Neuronal stem cell (in vitro differentiated cells): ENCODE measurements at regions not wholly inside any gene's neighbourhood (a gene's known extent, or its start where the extent isn't known, plus 50 kb on each side); places are given as distances from the start of the nearest gene placed in this dataset.

Experiments used
- DNase-seq: peaks from one replicate; pipeline ENCODE4 v3.0.0-alpha.2; 2013; ENCODE audit warnings: low spot score
- H2AFZ ChIP-seq: one replicate; pipeline ENCODE4 v1.6.1; 2013; ENCODE audit warnings: mild to moderate bottlenecking, low read length, inconsistent platforms
- H2AK5ac ChIP-seq: 2 replicates; pipeline ENCODE4 v1.6.1; 2013; ENCODE audit warnings: low read depth, mild to moderate bottlenecking, inconsistent platforms, low read length, moderate library complexity, mixed read lengths
- H2BK120ac ChIP-seq: 2 replicates; pipeline ENCODE4 v1.6.1; 2013; ENCODE audit warnings: low read depth, mild to moderate bottlenecking, inconsistent platforms, low read length, moderate library complexity, mixed read lengths
- H2BK12ac ChIP-seq: one replicate; pipeline ENCODE4 v1.6.1; 2013; ENCODE audit warnings: low read length, inconsistent platforms
- H2BK15ac ChIP-seq: 2 replicates; pipeline ENCODE4 v1.6.1; 2013; ENCODE audit warnings: mild to moderate bottlenecking, low read length, inconsistent platforms, mixed read lengths
- H2BK5ac ChIP-seq: one replicate; pipeline ENCODE4 v1.6.1; 2013; ENCODE audit warnings: inconsistent platforms, mild to moderate bottlenecking, low read length, moderate library complexity
- H3K14ac ChIP-seq: one replicate; pipeline ENCODE4 v1.6.1; 2013; ENCODE audit warnings: low read length, inconsistent platforms
- H3K18ac ChIP-seq: 2 replicates; pipeline ENCODE4 v1.6.1; 2013; ENCODE audit warnings: low read length, inconsistent platforms
- H3K23ac ChIP-seq: 2 replicates; pipeline ENCODE4 v1.6.1; 2013; ENCODE audit warnings: low read depth, mild to moderate bottlenecking, mixed read lengths, low read length, inconsistent platforms; ENCODE audit not compliant: poor library complexity
- H3K27ac ChIP-seq: replicated peaks from 3 replicates; pipeline ENCODE4 v1.5.1; 2013; ENCODE audit warnings: low read length, inconsistent platforms
- H3K27me3 ChIP-seq, 3 experiments: 2 replicates each; pipeline ENCODE4 v1.6.1; 2013; ENCODE audit warnings: low read length in 3 of 3, mild to moderate bottlenecking in 2 of 3, inconsistent platforms in 1 of 3, low read depth in 1 of 3, mixed read lengths in 1 of 3, moderate library complexity in 1 of 3; ENCODE audit not compliant: control insufficient read depth in 3 of 3, insufficient read depth in 3 of 3
- H3K36me3 ChIP-seq, 2 donors: replicated peaks in 1 of 2; 2 replicates each; pipeline ENCODE4 v1.6.1; 2013; ENCODE audit warnings: low read length in 2 of 2; ENCODE audit not compliant: control insufficient read depth in 2 of 2, insufficient read depth in 2 of 2
- H3K4ac ChIP-seq: 2 replicates; pipeline ENCODE4 v1.6.1; 2013; ENCODE audit warnings: inconsistent platforms, mild to moderate bottlenecking, low read length, moderate library complexity
- H3K4me1 ChIP-seq, 2 donors: 1 replicate in 1 of 2; 2 replicates in 1 of 2; pipeline ENCODE4 v1.6.1; 2013; ENCODE audit warnings: low read length in 2 of 2, low read depth in 1 of 2; ENCODE audit not compliant: control insufficient read depth in 2 of 2, insufficient read depth in 1 of 2
- H3K4me2 ChIP-seq: one replicate; pipeline ENCODE4 v1.6.1; 2013; ENCODE audit warnings: mild to moderate bottlenecking, low read length, inconsistent platforms; ENCODE audit not compliant: insufficient read depth, poor library complexity, severe bottlenecking
- H3K4me3 ChIP-seq, 2 donors: 2 replicates each; pipeline ENCODE4 v1.5.1; 2013; ENCODE audit warnings: low read length in 2 of 2, mild to moderate bottlenecking in 2 of 2, inconsistent platforms in 1 of 2, moderate library complexity in 1 of 2
- H3K79me1 ChIP-seq: one replicate; pipeline ENCODE4 v1.6.1; 2013; ENCODE audit warnings: low read depth, mild to moderate bottlenecking, inconsistent platforms, low read length, moderate library complexity
- H3K9ac ChIP-seq: one replicate; pipeline ENCODE4 v1.6.1; 2013; ENCODE audit warnings: mild to moderate bottlenecking, low read depth, low read length, inconsistent platforms; ENCODE audit not compliant: poor library complexity
- H3K9me3 ChIP-seq, 2 donors: replicated peaks in 1 of 2; 2 replicates each; pipeline versions ENCODE3 to v1.6.1; 2013; ENCODE audit warnings: low read length in 2 of 2, mild to moderate bottlenecking in 2 of 2, inconsistent platforms in 1 of 2, low read depth in 1 of 2, mixed read lengths in 1 of 2, moderate library complexity in 1 of 2; ENCODE audit not compliant: control insufficient read depth in 2 of 2, insufficient read depth in 1 of 2
- H4K8ac ChIP-seq: one replicate; pipeline ENCODE4 v1.6.1; 2013; ENCODE audit warnings: low read depth, mild to moderate bottlenecking, inconsistent platforms, low read length, moderate library complexity
- H4K91ac ChIP-seq: one replicate; pipeline ENCODE4 v1.6.1; 2013; ENCODE audit warnings: low read length, low read depth, mild to moderate bottlenecking, inconsistent platforms; ENCODE audit not compliant: poor library complexity
- WGBS, 2 donors: extraction: QIAGEN DNeasy Blood & Tissue Kit; methylation state at CpG; one replicate each; pipeline ENCODE4 v1.1.7; 2013; ENCODE audit warnings: missing lambda C conversion rate in 2 of 2, mixed read lengths in 1 of 2; ENCODE audit not compliant: insufficient read length in 2 of 2, insufficient replicate concordance in 1 of 2; ENCODE audit errors: extremely low coverage in 2 of 2; 5-methylcytosine and 5-hydroxymethylcytosine counted together

DNA sequence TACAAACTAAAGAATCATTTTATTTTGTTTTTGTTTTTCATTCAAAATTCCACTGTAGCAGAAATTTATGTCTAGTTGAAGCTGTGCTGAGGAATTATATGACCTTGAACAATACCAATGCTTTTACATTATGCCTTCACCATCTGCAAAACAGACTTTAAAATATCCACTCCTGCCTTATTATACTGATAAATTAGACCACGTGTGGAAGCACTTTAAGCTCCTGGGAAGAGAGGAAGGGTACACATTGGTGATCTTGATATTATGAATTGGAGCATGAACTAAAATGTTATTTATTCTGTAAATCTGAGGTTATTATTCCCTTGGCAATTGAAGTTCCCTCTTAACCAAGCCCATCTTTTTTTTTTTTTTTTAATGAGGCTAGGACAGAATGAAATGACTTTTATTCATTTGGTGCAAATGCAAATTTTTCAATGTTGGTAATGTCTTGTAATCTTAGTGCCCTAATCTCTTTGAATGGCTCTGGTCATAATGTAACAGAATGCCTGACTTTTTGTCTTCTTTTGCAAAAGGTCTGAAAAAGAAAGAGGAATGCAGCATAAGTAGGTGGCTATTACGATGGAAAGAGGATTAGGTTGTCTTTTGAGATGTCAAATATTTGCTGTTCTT is 139.9 kb upstream of the COBL start:
- H3K9ac ChIP-seq, result no peak overlapping the region
- no peak overlapping the region for H3K4me3 ChIP-seq
- DNase-seq, result no peak
- no peaks in the 10 kb centered on the region for H3K9me3 ChIP-seq
- H3K79me1 ChIP-seq, result no peaks in the 10 kb centered on the region
- no peak overlapping the region for H4K8ac ChIP-seq
- no peak overlapping the region for H3K4me2 ChIP-seq
- no peak overlapping the region for H3K23ac ChIP-seq
- no peak overlapping the region for H2BK120ac ChIP-seq
- no peak overlapping the region for H2BK5ac ChIP-seq
- no peak overlapping the region for H2AK5ac ChIP-seq
- peaks cover 4 to 16% of the 10 kb centered on the region in 2 donors for H3K4me1 ChIP-seq
- no peak overlapping the region for H3K27ac ChIP-seq
- H3K27me3 ChIP-seq, result no peaks in the 10 kb centered on the region
- H3K14ac ChIP-seq, result no peak overlapping the region
- H2BK12ac ChIP-seq, result no peak overlapping the region
- no peak overlapping the region for H2AFZ ChIP-seq
- no peak overlapping the region for H2BK15ac ChIP-seq
- H3K18ac ChIP-seq, result no peak overlapping the region
- H3K36me3 ChIP-seq, result no peaks in the 10 kb centered on the region
- H4K91ac ChIP-seq, result no peak overlapping the region
- no peak overlapping the region for H3K4ac ChIP-seq
- no CpG with 5 or more reads among the region's 2 CpGs for WGBS, 2 donors

DNA sequence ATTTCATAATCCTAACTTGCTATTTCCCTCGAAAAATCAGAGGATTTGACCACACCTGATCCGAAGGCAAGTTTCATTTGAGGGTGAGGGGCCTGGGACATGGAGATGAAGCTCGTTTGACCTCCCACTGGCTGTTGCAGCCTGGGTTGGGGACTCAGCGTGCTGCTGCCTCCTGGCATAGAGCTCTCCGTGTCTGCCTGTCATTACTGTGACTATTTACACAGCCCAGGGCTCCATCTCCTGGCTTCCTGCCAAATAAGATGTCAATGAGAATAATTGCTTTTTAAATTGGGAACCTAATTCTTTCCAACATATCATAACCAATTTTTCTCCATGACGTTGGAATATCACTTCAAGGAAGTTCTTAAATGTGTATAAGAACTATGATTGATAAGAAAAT is 139.3 kb upstream of the COBL start:
- no peaks in the 10 kb centered on the region for H3K79me1 ChIP-seq
- no peak overlapping the region for H3K9ac ChIP-seq
- H3K4me3 ChIP-seq, result no peak overlapping the region
- WGBS, 2 donors, result no CpG with 5 or more reads among the region's 6 CpGs
- no peak overlapping the region for H3K23ac ChIP-seq
- H3K14ac ChIP-seq, result no peak overlapping the region
- H3K27ac ChIP-seq, result no peak overlapping the region
- H2AFZ ChIP-seq, result peak overlapping the region; percentile 21
- no peak overlapping the region for H2BK15ac ChIP-seq
- H2BK12ac ChIP-seq, result no peak overlapping the region
- no peak overlapping the region for H2AK5ac ChIP-seq
- no peak overlapping the region for H3K18ac ChIP-seq
- no peak for DNase-seq
- H2BK120ac ChIP-seq, result no peak overlapping the region
- H4K8ac ChIP-seq, result no peak overlapping the region
- no peaks in the 10 kb centered on the region for H3K9me3 ChIP-seq
- H2BK5ac ChIP-seq, result no peak overlapping the region
- H3K4me2 ChIP-seq, result no peak overlapping the region
- no peaks in the 10 kb centered on the region for H3K36me3 ChIP-seq
- H3K4ac ChIP-seq, result no peak overlapping the region
- H3K4me1 ChIP-seq, result peaks cover 4 to 16% of the 10 kb centered on the region in 2 donors
- no peak overlapping the region for H4K91ac ChIP-seq
- peaks cover 0 to 2% (median 0%) of the 10 kb centered on the region in 3 experiments for H3K27me3 ChIP-seq

DNA sequence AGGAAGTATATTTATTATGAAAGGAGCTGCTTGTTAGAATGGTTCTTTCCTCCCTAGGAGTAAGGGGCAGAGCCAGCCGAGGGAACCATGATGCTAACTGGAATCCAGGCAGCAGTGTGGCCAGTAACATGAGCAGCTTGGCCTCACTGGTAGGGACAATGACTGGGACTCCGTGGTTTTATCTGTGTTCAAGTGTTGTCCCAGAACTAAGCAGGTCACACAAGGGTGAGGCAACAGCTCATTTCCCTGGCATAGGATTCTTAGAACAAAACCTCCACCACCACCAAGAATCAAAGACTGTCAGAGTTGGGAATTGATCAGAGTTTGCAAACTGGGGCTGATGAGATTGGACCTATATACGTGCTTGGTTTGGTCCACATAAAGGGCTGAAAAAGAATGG is 138.9 kb upstream of the COBL start:
- WGBS, 2 donors, result no CpG with 5 or more reads among the region's 3 CpGs
- Histone ChIP-seq H4K91ac (no peak overlapping the region), H3K18ac (no peak overlapping the region), H2BK120ac (no peak overlapping the region), H3K79me1 (no peaks in the 10 kb centered on the region), H3K27ac (no peak overlapping the region), H4K8ac (no peak overlapping the region), H3K27me3 (peaks cover 0 to 2% (median 0%) of the 10 kb centered on the region in 3 experiments), H2AFZ (peak overlapping the region; percentile 21), H3K23ac (no peak overlapping the region), H3K4ac (no peak overlapping the region), H3K9ac (no peak overlapping the region), H3K36me3 (no peaks in the 10 kb centered on the region), H2AK5ac (no peak overlapping the region), H2BK5ac (no peak overlapping the region), H2BK15ac (no peak overlapping the region), H3K14ac (no peak overlapping the region), H3K4me1 (peaks cover 4 to 16% of the 10 kb centered on the region in 2 donors), H3K9me3 (no peaks in the 10 kb centered on the region), H2BK12ac (no peak overlapping the region), H3K4me2 (no peak overlapping the region), H3K4me3 (no peak overlapping the region)
- no peak for DNase-seq

DNA sequence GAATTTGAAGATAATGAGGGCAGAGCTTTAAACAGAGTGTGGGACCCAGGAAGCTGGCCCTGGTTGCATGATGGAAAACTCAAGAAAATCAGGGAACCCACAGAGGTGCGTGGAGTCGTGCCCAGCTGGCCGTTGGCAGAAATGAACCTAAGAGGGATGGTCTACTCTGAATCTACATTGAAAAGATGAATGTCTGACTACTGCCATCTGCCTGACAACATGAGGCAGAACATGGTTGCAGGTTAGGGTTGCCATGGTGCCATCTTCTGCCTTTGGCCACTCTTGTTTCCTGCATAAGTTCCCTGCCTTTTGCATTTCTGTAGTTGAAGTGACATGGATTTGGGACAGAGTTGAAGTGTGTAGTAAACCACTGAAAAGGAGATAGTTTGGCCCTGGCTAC is 138.5 kb upstream of the COBL start:
- Histone ChIP-seq H3K18ac (no peak overlapping the region), H4K8ac (no peak overlapping the region), H2BK120ac (no peak overlapping the region), H3K27ac (no peak overlapping the region), H2AK5ac (no peak overlapping the region), H3K36me3 (no peaks in the 10 kb centered on the region), H3K27me3 (peaks cover 0 to 2% (median 0%) of the 10 kb centered on the region in 3 experiments), H2BK5ac (no peak overlapping the region), H3K79me1 (no peaks in the 10 kb centered on the region), H3K4me2 (no peak overlapping the region), H3K4me3 (no peak overlapping the region), H3K23ac (no peak overlapping the region), H2BK15ac (no peak overlapping the region), H3K4me1 (peaks cover 4 to 16% of the 10 kb centered on the region in 2 donors), H3K14ac (no peak overlapping the region), H3K9ac (no peak overlapping the region), H2AFZ (no peak overlapping the region), H2BK12ac (no peak overlapping the region), H3K4ac (no peak overlapping the region), H3K9me3 (no peaks in the 10 kb centered on the region), H4K91ac (no peak overlapping the region)
- no CpG with 5 or more reads among the region's 3 CpGs for WGBS, 2 donors
- DNase-seq, result no peak
